AG08395 (cell line): ENCODE measurements at regions not wholly inside any gene's neighbourhood (a gene's known extent, or its start where the extent isn't known, plus 50 kb on each side); places are given as distances from the start of the nearest gene placed in this dataset.
"Not testable (repeated sequence)": the region's sequence is repeated elsewhere in the genome, so short reads cannot be mapped to it uniquely, and the experiment has no call there.

Source experiments
- DNase-seq: peaks from one replicate; pipeline ENCODE4 v3.0.0; 2012; ENCODE audit warnings: mixed read lengths, low spot score

- DNase-seq: no peak
Measured at GRCh38 chr5:8811581-8811980, 734.3 kb downstream of the SEMA5A start.

GRCh38 chr5:8813180-8813579 lies 732.7 kb downstream of the SEMA5A start:
- no peak for DNase-seq

GRCh38 chr5:8814105-8814504 lies 731.8 kb downstream of the SEMA5A start:
- DNase-seq: no peak

- DNase-seq: no peak
Measured at GRCh38 chr5:8824371-8824770, 721.5 kb downstream of the SEMA5A start.

GRCh38 chr5:8825139-8825757 lies 720.6 kb downstream of the SEMA5A start:
- DNase-seq: no peak

GRCh38 chr5:8826508-8826907 lies 719.4 kb downstream of the SEMA5A start:
- DNase-seq: no peak

- DNase-seq: no peak
Measured at GRCh38 chr5:8827696-8828095, 718.2 kb downstream of the SEMA5A start.

- no peak for DNase-seq
Measured at GRCh38 chr5:8828596-8829322, 717.1 kb downstream of the SEMA5A start.

GRCh38 chr5:8829323-8830029 lies 716.4 kb downstream of the SEMA5A start:
- peak; percentile 94 for DNase-seq

GRCh38 chr5:8831251-8831650 lies 714.6 kb downstream of the SEMA5A start:
- DNase-seq: no peak

GRCh38 chr5:8831854-8832253 lies 714.0 kb downstream of the SEMA5A start:
- DNase-seq: no peak

- DNase-seq: no peak
Measured at GRCh38 chr5:8839361-8840055, 706.4 kb downstream of the SEMA5A start.

- no peak for DNase-seq
Measured at GRCh38 chr5:8840237-8840636, 705.6 kb downstream of the SEMA5A start.

- DNase-seq: not testable (repeated sequence)
Measured at GRCh38 chr5:8840746-8841145, 705.1 kb downstream of the SEMA5A start.

- peak; percentile 66 for DNase-seq
Measured at GRCh38 chr5:8842971-8843551, 702.8 kb downstream of the SEMA5A start.

- peak; percentile 62 for DNase-seq
Measured at GRCh38 chr5:8843771-8844170, 702.1 kb downstream of the SEMA5A start.

- DNase-seq: no peak
Measured at GRCh38 chr5:8844206-8844605, 701.7 kb downstream of the SEMA5A start.

GRCh38 chr5:8844847-8845246 lies 701.0 kb downstream of the SEMA5A start:
- DNase-seq: no peak

- DNase-seq: peak; percentile 65
Measured at GRCh38 chr5:8845296-8845695, 700.6 kb downstream of the SEMA5A start.

- no peak for DNase-seq
Measured at GRCh38 chr5:8848366-8848765, 697.5 kb downstream of the SEMA5A start.

GRCh38 chr5:8848997-8849594 lies 696.8 kb downstream of the SEMA5A start:
- DNase-seq: peak; percentile 74

- DNase-seq: no peak
Measured at GRCh38 chr5:8851101-8851500, 694.8 kb downstream of the SEMA5A start.
